AG10803 (cell line): ENCODE measurements at regions not wholly inside any gene's neighbourhood (a gene's known extent, or its start where the extent isn't known, plus 50 kb on each side); places are given as distances from the start of the nearest gene placed in this dataset.

Source experiments
- DNase-seq: peaks from one replicate; pipeline ENCODE4 v3.0.0; 2010; ENCODE audit warnings: low read depth
- H3K4me3 ChIP-seq: 2 replicates; pipeline ENCODE4 v1.5.1; 2011; ENCODE audit warnings: mild to moderate bottlenecking, low read length, control low read depth
- CTCF ChIP-seq: conservative IDR thresholded peaks from 2 replicates; pipeline ENCODE4 v1.5.1; 2011; ENCODE audit warnings: mild to moderate bottlenecking, low read length, control low read depth, inconsistent platforms

DNA sequence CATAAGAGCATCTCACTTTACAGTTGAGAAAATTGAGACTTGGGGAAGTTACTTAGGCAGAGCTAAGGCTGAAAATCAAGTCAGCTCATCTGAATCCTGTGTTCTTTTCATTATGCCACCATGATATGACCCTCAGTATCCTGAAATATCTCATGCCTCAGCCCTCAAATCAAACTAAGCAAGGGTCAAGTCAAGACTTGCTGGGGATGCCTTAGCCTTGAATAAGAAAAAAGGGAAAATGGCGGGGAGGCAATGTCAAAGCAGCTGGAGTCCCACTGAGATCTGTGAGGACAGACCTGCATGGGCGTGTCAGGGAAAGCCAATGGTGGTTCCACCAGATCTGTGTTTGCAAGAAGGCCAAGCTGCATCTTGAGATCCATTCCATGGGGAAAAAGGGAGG lies 91.0 kb upstream of the CACUL1 start:
- TF ChIP-seq CTCF = no peak
- H3K4me3 ChIP-seq = no peak overlapping the region
- DNase-seq = no peak

DNA sequence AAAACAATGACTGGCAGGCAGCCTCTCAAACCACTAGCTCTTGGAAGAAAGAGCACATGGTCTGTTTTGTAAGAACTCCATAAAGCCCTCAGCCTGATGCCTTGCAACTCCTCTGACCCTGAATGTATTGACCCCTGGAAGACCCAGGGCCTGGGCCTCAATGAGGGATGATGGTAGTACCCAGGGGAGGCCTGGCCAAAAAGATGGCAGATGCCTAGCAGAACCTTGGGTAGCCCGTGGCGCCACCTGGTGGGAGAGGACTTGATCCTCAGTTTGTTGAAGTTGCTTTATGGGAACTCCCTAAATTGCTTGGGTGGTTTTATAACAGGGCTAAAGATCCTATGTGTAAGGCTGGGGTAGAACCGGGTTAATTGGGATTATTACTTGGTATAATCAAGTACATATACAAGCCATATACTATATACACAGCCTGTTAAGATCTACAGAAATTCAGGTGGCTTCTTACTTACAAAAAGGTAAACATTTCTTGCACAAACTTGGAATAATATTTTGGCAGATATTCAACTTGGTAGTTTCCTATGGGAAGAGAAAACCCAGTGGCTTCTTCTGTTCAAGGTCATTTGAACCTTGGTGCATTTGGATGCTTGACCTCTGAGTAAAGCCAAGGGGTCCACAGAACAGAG lies 95.8 kb upstream of the CACUL1 start:
- H3K4me3 ChIP-seq = no peak overlapping the region
- peak; percentile 67 for TF ChIP-seq CTCF
- DNase-seq = peak; percentile 49

GRCh38 chr10:118851062-118852035 lies 96.6 kb upstream of the CACUL1 start:
- TF ChIP-seq CTCF = no peak
- DNase-seq = no peak
- H3K4me3 ChIP-seq = no peak overlapping the region

- DNase-seq = no peak
- TF ChIP-seq CTCF = no peak
- H3K4me3 ChIP-seq = no peak overlapping the region
Measured at GRCh38 chr10:118853916-118854315, 99.1 kb upstream of the CACUL1 start.

- H3K4me3 ChIP-seq = no peak overlapping the region
- no peak for TF ChIP-seq CTCF
- DNase-seq = no peak
Measured at GRCh38 chr10:118856106-118856505, 101.3 kb upstream of the CACUL1 start.

GRCh38 chr10:118865998-118866693 lies 111.4 kb upstream of the CACUL1 start:
- no peak for TF ChIP-seq CTCF
- H3K4me3 ChIP-seq = no peak overlapping the region
- DNase-seq = no peak
